B cell (primary cell): ENCODE measurements at regions not wholly inside any gene's neighbourhood (a gene's known extent, or its start where the extent isn't known, plus 50 kb on each side); places are given as distances from the start of the nearest gene placed in this dataset.

ENCODE experiments used
- ATAC-seq: fragments of 200-7000 bp; cut with Tn5 transposase; one replicate; pipeline ENCODE4 v1.10.0; 2021; ENCODE audit warnings: low read depth, mild to moderate bottlenecking, moderate number of reproducible peaks, moderate library complexity
- CTCF ChIA-PET: fragments of 350-600 bp; sonication (Branson Sonifier 250); formaldehyde crosslinking; loops from one replicate; lab custom pipeline; 2021; ENCODE audit warnings: antibody characterized with exemption, inconsistent platforms; lab: Charles Lee
- POLR2A ChIA-PET: fragments of 350-600 bp; sonication (Branson Sonifier 250); formaldehyde crosslinking; loops from one replicate; lab custom pipeline; 2021; ENCODE audit warnings: antibody characterized with exemption; lab: Charles Lee
- DNase-seq: peaks from one replicate; pipeline ENCODE4 v3.0.0; 2013
- H2AFZ ChIP-seq: 2 replicates; pipeline ENCODE4 v1.6.1; 2012; ENCODE audit warnings: mild to moderate bottlenecking, low read depth, low read length; ENCODE audit not compliant: insufficient read depth, poor library complexity, severe bottlenecking
- H3K27ac ChIP-seq, 2 donors: 1 replicate in 1 of 2; 2 replicates in 1 of 2; pipeline ENCODE4 v1.5.1; 2012 to 2013; ENCODE audit warnings: low read length in 2 of 2, mild to moderate bottlenecking in 2 of 2, moderate library complexity in 1 of 2
- H3K27me3 ChIP-seq, 4 experiments: fragments of 200-600 bp in 1 of 4; sonication (generic) in 1 of 4; replicated peaks in 1 of 4; 1 replicate in 2 of 4; 2 replicates in 2 of 4; pipeline versions ENCODE4 v1.6.1 to v1.7.0; 2013 to 2016; ENCODE audit warnings: low read length in 3 of 4, mild to moderate bottlenecking in 2 of 4, mixed read lengths in 1 of 4, moderate library complexity in 1 of 4; ENCODE audit not compliant: insufficient read depth in 4 of 4, control insufficient read depth in 3 of 4; ENCODE audit errors: control extremely low read depth in 1 of 4
- H3K36me3 ChIP-seq, 2 experiments: replicated peaks in 1 of 2; 1 replicate in 1 of 2; 2 replicates in 1 of 2; pipeline versions ENCODE4 v1.6.1 to v1.7.1; 2013; ENCODE audit warnings: low read length in 1 of 2; ENCODE audit not compliant: insufficient read depth in 2 of 2, control insufficient read depth in 1 of 2; ENCODE audit errors: control extremely low read depth in 1 of 2, extremely low read depth in 1 of 2
- H3K4me1 ChIP-seq, 2 donors: fragments of 200-600 bp in 1 of 2; sonication (generic) in 1 of 2; 1 replicate in 1 of 2; 2 replicates in 1 of 2; pipeline versions ENCODE4 v1.5.1 to v1.6.1; 2013 to 2017; ENCODE audit warnings: low read length in 2 of 2; ENCODE audit not compliant: control insufficient read depth in 2 of 2, insufficient read depth in 2 of 2
- H3K4me2 ChIP-seq: replicated peaks from 2 replicates; pipeline ENCODE3; 2012; ENCODE audit warnings: mild to moderate bottlenecking, low read depth, low read length; ENCODE audit not compliant: poor library complexity, severe bottlenecking
- H3K4me3 ChIP-seq, 5 experiments: fragments of 200-600 bp in 1 of 5; sonication (generic) in 1 of 5; 1 replicate in 3 of 5; 2 replicates in 2 of 5; pipeline versions ENCODE4 v1.5.1 to v1.7.0; 2011 to 2016; ENCODE audit warnings: low read length in 4 of 5, mild to moderate bottlenecking in 4 of 5, low read depth in 2 of 5, control low read depth in 1 of 5, moderate library complexity in 1 of 5; ENCODE audit not compliant: insufficient read depth in 1 of 5; ENCODE audit errors: control extremely low read depth in 1 of 5, extremely low read depth in 1 of 5
- H3K79me2 ChIP-seq: fragments of 200-600 bp; sonication (generic); one replicate; pipeline ENCODE4 v1.6.0; 2016; ENCODE audit warnings: low read length; ENCODE audit not compliant: control insufficient read depth, insufficient read depth
- H3K9ac ChIP-seq: fragments of 200-600 bp; sonication (generic); 2 replicates; pipeline ENCODE4 v1.6.1; 2017; ENCODE audit warnings: mild to moderate bottlenecking, low read length, moderate library complexity
- H3K9me3 ChIP-seq, 3 donors: one replicate each; pipeline versions ENCODE4 v1.6.1 to v1.7.1; 2013; ENCODE audit warnings: low read length in 2 of 3; ENCODE audit not compliant: control insufficient read depth in 2 of 3, insufficient read depth in 1 of 3; ENCODE audit errors: control extremely low read depth in 1 of 3
- H4K20me1 ChIP-seq: 2 replicates; pipeline ENCODE4 v1.6.0; 2012; ENCODE audit warnings: mild to moderate bottlenecking, low read length; ENCODE audit not compliant: insufficient read depth, control insufficient read depth, poor library complexity, severe bottlenecking
- H3K27ac Mint-ChIP-seq: one replicate; pipeline ENCODE4 v1.8.0; 2021; ENCODE audit warnings: mixed read lengths
- H3K27me3 Mint-ChIP-seq: one replicate; pipeline ENCODE4 v1.8.0; 2021; ENCODE audit warnings: mixed read lengths
- H3K4me1 Mint-ChIP-seq: one replicate; pipeline ENCODE4 v1.8.0; 2021; ENCODE audit warnings: mixed read lengths
- H3K4me3 Mint-ChIP-seq: one replicate; pipeline ENCODE4 v1.8.0; 2021; ENCODE audit warnings: mixed read lengths
- H3K9me3 Mint-ChIP-seq: one replicate; pipeline ENCODE4 v1.8.0; 2022; ENCODE audit warnings: mixed read lengths; ENCODE audit not compliant: insufficient read depth
- CTCF ChIP-seq: fragments of 200-600 bp; IDR thresholded peaks from one replicate; pipeline ENCODE4 v1.8.0; 2022; ENCODE audit warnings: antibody characterized with exemption, mild to moderate bottlenecking
- EZH2 ChIP-seq: IDR thresholded peaks from 2 replicates; pipeline ENCODE4 v1.6.1; 2012; ENCODE audit warnings: borderline replicate concordance, low read depth, mild to moderate bottlenecking, moderate library complexity, low read length; ENCODE audit not compliant: insufficient read depth, poor library complexity, severe bottlenecking
- WGBS: methylation state at CpG from one replicate; pipeline ENCODE4 v1.1.5; 2013; ENCODE audit warnings: missing lambda C conversion rate; ENCODE audit not compliant: insufficient coverage; 5-methylcytosine and 5-hydroxymethylcytosine counted together
- intact Hi-C: fragments of 100-400 bp; cut with micrococcal nuclease; formaldehyde crosslinking; loops from one replicate; pipeline ENCODE4 v1.10.0; 2022

GRCh38 chr5:39799242-39799641 lies 374.5 kb upstream of the DAB2 start:
- no peaks in the 10 kb centered on the region for H3K36me3 ChIP-seq
- H3K9ac ChIP-seq, result no peak overlapping the region
- no peaks in the 10 kb centered on the region for H3K79me2 ChIP-seq
- no CpG with 5 or more reads among the region's 2 CpGs for WGBS
- DNase-seq (no peak), ATAC-seq (no peak)
- ChIA-PET POLR2A (no interaction called here), CTCF (no interaction called here)
- Mint-ChIP-seq H3K4me3 (no peak overlapping the region), H3K9me3 (no peaks in the 10 kb centered on the region), H3K4me1 (no peaks in the 10 kb centered on the region), H3K27ac (no peak overlapping the region), H3K27me3 (no peaks in the 10 kb centered on the region)
- no peak overlapping the region for H3K4me3 ChIP-seq
- no peak overlapping the region for H3K27ac ChIP-seq
- H2AFZ ChIP-seq, result no peak overlapping the region
- intact Hi-C loops, result no loop called here
- TF ChIP-seq CTCF (no peak), EZH2 (no peak)
- H3K27me3 ChIP-seq, result no peaks in the 10 kb centered on the region
- no peaks in the 10 kb centered on the region for H4K20me1 ChIP-seq
- H3K9me3 ChIP-seq, result no peaks in the 10 kb centered on the region
- no peak overlapping the region for H3K4me2 ChIP-seq
- H3K4me1 ChIP-seq, result no peaks in the 10 kb centered on the region

GRCh38 chr5:39794513-39795210 lies 369.9 kb upstream of the DAB2 start:
- H3K4me1 Mint-ChIP-seq, result no peaks in the 10 kb centered on the region
- no peak overlapping the region for H3K4me3 Mint-ChIP-seq
- ChIA-PET POLR2A (no interaction called here), CTCF (no interaction called here)
- no peaks in the 10 kb centered on the region for H3K27me3 ChIP-seq
- no peak overlapping the region for H3K9ac ChIP-seq
- H3K9me3 ChIP-seq, result no peaks in the 10 kb centered on the region
- no peak overlapping the region for H3K27ac ChIP-seq
- no peaks in the 10 kb centered on the region for H3K4me1 ChIP-seq
- no peaks in the 10 kb centered on the region for H3K79me2 ChIP-seq
- DNase-seq (no peak), ATAC-seq (no peak)
- no peaks in the 10 kb centered on the region for H4K20me1 ChIP-seq
- H3K36me3 ChIP-seq, result no peaks in the 10 kb centered on the region
- TF ChIP-seq CTCF (no peak), EZH2 (no peak)
- no peaks in the 10 kb centered on the region for H3K9me3 Mint-ChIP-seq
- H3K4me2 ChIP-seq, result no peak overlapping the region
- H3K27me3 Mint-ChIP-seq, result no peaks in the 10 kb centered on the region
- no peak overlapping the region for H3K27ac Mint-ChIP-seq
- no peak overlapping the region for H2AFZ ChIP-seq
- H3K4me3 ChIP-seq, result no peak overlapping the region
- WGBS, result no CpG with 5 or more reads among the region's 5 CpGs
- intact Hi-C loops, result no loop called here
